ENCODE measurements at regions not wholly inside any gene's neighbourhood (a gene's known extent, or its start where the extent isn't known, plus 50 kb on each side); places are given as distances from the start of the nearest gene placed in this dataset.
"Not testable (repeated sequence)": the region's sequence is repeated elsewhere in the genome, so short reads cannot be mapped to it uniquely, and the experiment has no call there.

DNA sequence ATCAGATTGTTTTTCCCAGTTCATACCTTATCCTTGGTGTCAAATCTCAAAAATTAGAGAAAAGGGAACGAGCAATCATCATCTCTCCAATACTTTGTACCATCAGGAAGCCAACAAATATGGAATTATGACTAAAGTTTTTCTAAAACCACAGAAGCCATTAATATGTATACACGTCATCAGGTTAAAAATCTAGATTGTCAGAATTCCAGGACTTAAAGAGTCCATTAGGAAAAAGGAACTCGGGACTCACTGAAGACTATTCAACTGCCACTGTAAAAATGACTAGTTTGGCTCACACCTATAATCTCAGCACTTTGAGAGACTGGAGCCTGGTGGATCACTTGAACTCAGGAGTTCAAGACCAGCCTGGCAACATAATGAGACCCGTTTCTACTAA lies 344.4 kb upstream of the LRRC4C start:
- Histone ChIP-seq H2AK5ac (ENCODE audit: low read length) (no peak overlapping the region), H3K4me1 (ENCODE audit: control insufficient read depth, low read depth, low read length) (no peaks in the 10 kb centered on the region), H2BK5ac (ENCODE audit: low read length) (no peak overlapping the region), H2BK15ac (replicated peaks; ENCODE audit: low read depth) (no peak overlapping the region), H2BK120ac (ENCODE audit: low read depth, low read length) (no peak overlapping the region), H3K79me2 (ENCODE audit: control insufficient read depth, insufficient read depth, low read length) (no peaks in the 10 kb centered on the region), H4K8ac (ENCODE audit: low read depth, low read length) (no peak overlapping the region), H3K23ac (ENCODE audit: low read length) (no peak overlapping the region), H3K18ac (ENCODE audit: low read length) (no peak overlapping the region), H3K56ac (ENCODE audit: low read length) (no peak overlapping the region), H3K4me2 (ENCODE audit: low read length) (no peak overlapping the region), H3K4ac (ENCODE audit: low read depth, low read length) (no peak overlapping the region), H3K36me3 (ENCODE audit: control insufficient read depth, insufficient read depth, low read length) (no peaks in the 10 kb centered on the region), H4K5ac (ENCODE audit: low read length) (no peak overlapping the region), H3K27ac (ENCODE audit: low read depth, low read length) (no peak overlapping the region), H3K4me3 (ENCODE audit: low read length) (no peak overlapping the region), H3K27me3 (ENCODE audit: insufficient read depth, low read length, poor library complexity) (no peaks in the 10 kb centered on the region), H3K79me1 (ENCODE audit: low read length) (no peaks in the 10 kb centered on the region), H3K9ac (ENCODE audit: low read length) (no peak overlapping the region)
- WGBS (ENCODE audit: extremely low coverage, insufficient coverage, low lambda C conversion rate) = no CpG with 5 or more reads among the region's 4 CpGs
- DNase-seq = no peak

DNA sequence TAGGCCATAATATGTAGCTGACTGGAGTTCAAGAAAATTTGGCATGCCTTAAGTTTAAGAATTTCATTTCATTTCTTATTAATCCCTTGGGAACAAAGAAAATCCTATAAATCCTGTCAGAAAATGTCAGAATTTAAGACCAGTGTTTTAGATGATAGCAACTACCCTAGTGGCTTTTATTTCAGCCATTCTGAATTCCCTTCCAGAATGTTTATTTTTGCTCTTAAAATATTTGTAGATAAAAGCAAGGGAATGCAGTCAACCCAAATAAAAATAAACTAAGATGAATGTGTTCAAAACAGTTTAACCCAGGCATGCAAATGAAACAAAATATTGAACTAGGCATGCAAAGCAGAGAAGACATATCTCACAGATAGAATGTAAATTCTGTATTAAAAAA lies 356.9 kb upstream of the LRRC4C start:
- Histone ChIP-seq H3K27ac (ENCODE audit: low read depth, low read length) (no peak overlapping the region), H3K9ac (ENCODE audit: low read length) (no peak overlapping the region), H3K4me1 (ENCODE audit: control insufficient read depth, low read depth, low read length) (no peaks in the 10 kb centered on the region), H3K56ac (ENCODE audit: low read length) (no peak overlapping the region), H3K4me3 (ENCODE audit: low read length) (no peak overlapping the region), H3K27me3 (ENCODE audit: insufficient read depth, low read length, poor library complexity) (no peaks in the 10 kb centered on the region), H3K4me2 (ENCODE audit: low read length) (no peak overlapping the region), H4K8ac (ENCODE audit: low read depth, low read length) (no peak overlapping the region), H3K79me1 (ENCODE audit: low read length) (no peaks in the 10 kb centered on the region), H2BK120ac (ENCODE audit: low read depth, low read length) (no peak overlapping the region), H3K4ac (ENCODE audit: low read depth, low read length) (no peak overlapping the region), H4K5ac (ENCODE audit: low read length) (no peak overlapping the region), H3K79me2 (ENCODE audit: control insufficient read depth, insufficient read depth, low read length) (no peaks in the 10 kb centered on the region), H3K23ac (ENCODE audit: low read length) (no peak overlapping the region), H2BK5ac (ENCODE audit: low read length) (no peak overlapping the region), H3K36me3 (ENCODE audit: control insufficient read depth, insufficient read depth, low read length) (no peaks in the 10 kb centered on the region), H2BK15ac (replicated peaks; ENCODE audit: low read depth) (no peak overlapping the region), H3K18ac (ENCODE audit: low read length) (no peak overlapping the region), H2AK5ac (ENCODE audit: low read length) (no peak overlapping the region)
- DNase-seq = no peak

DNA sequence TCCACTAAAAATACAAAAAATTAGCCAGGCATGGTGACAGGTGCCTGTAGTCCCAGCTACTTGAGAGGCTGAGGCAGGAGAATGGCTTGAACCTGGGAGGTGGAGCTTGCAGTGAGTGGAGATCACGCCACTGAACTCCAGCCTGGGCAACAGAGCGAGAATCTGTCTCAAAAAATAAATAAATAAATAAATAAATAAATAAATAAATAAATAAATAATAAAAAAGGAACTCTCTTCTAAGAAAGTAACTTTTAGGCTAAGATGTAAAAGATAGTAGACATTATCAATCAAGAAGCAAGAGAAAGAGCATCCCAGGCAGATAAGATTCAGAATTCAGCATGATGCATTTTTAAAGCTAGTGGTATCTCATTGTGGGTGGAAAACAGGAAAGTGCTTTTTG lies 364.8 kb upstream of the LRRC4C start:
- H2AK5ac ChIP-seq (ENCODE audit: low read length); H2BK5ac ChIP-seq (ENCODE audit: low read length); H3K4me1 ChIP-seq (ENCODE audit: control insufficient read depth, low read depth, low read length); H3K4me3 ChIP-seq (ENCODE audit: low read length); H3K18ac ChIP-seq (ENCODE audit: low read length); DNase-seq; H3K27ac ChIP-seq (ENCODE audit: low read depth, low read length); H3K79me2 ChIP-seq (ENCODE audit: control insufficient read depth, insufficient read depth, low read length); H3K27me3 ChIP-seq (ENCODE audit: insufficient read depth, low read length, poor library complexity); H2BK15ac ChIP-seq (replicated peaks; ENCODE audit: low read depth); H3K56ac ChIP-seq (ENCODE audit: low read length); H3K9ac ChIP-seq (ENCODE audit: low read length); H3K4ac ChIP-seq (ENCODE audit: low read depth, low read length); H4K5ac ChIP-seq (ENCODE audit: low read length); H4K8ac ChIP-seq (ENCODE audit: low read depth, low read length); H2BK120ac ChIP-seq (ENCODE audit: low read depth, low read length); H3K23ac ChIP-seq (ENCODE audit: low read length); H3K79me1 ChIP-seq (ENCODE audit: low read length); H3K36me3 ChIP-seq (ENCODE audit: control insufficient read depth, insufficient read depth, low read length); H3K4me2 ChIP-seq (ENCODE audit: low read length): not testable (repeated sequence)
- no CpG with 5 or more reads among the region's 2 CpGs for WGBS (ENCODE audit: extremely low coverage, insufficient coverage, low lambda C conversion rate)

DNA sequence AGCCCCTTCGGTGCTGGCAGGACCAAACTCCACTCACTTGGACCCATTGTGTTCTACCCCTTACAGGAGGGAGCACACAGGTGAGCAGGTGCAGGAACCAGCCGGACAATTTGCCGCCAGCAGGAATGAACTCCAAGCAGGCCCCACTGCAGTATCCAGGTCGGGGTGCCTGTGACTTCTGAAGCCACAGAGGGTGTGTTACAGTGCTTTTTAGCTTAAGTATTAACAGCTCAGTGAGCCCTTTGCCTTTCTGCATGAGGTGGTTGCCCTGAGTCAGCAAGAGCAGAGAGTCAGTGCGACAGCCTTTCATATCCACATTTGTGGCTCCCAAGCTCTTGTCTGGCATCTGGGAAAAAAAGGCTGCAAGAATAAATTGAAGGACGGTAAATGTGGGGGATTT lies 366.6 kb upstream of the LRRC4C start:
- H4K5ac ChIP-seq (ENCODE audit: low read length) = no peak overlapping the region
- H3K23ac ChIP-seq (ENCODE audit: low read length) = no peak overlapping the region
- H2BK120ac ChIP-seq (ENCODE audit: low read depth, low read length) = no peak overlapping the region
- no peak overlapping the region for H3K4me3 ChIP-seq (ENCODE audit: low read length)
- H3K18ac ChIP-seq (ENCODE audit: low read length) = no peak overlapping the region
- H3K27ac ChIP-seq (ENCODE audit: low read depth, low read length) = no peak overlapping the region
- H3K27me3 ChIP-seq (ENCODE audit: insufficient read depth, low read length, poor library complexity) = no peaks in the 10 kb centered on the region
- H2AK5ac ChIP-seq (ENCODE audit: low read length) = no peak overlapping the region
- H3K79me1 ChIP-seq (ENCODE audit: low read length) = no peaks in the 10 kb centered on the region
- no peak overlapping the region for H3K56ac ChIP-seq (ENCODE audit: low read length)
- WGBS (ENCODE audit: extremely low coverage, insufficient coverage, low lambda C conversion rate) = no CpG with 5 or more reads among the region's 6 CpGs
- no peak overlapping the region for H3K9ac ChIP-seq (ENCODE audit: low read length)
- no peak overlapping the region for H2BK15ac ChIP-seq (replicated peaks; ENCODE audit: low read depth)
- H3K4me2 ChIP-seq (ENCODE audit: low read length) = no peak overlapping the region
- H3K36me3 ChIP-seq (ENCODE audit: control insufficient read depth, insufficient read depth, low read length) = no peaks in the 10 kb centered on the region
- no peaks in the 10 kb centered on the region for H3K79me2 ChIP-seq (ENCODE audit: control insufficient read depth, insufficient read depth, low read length)
- H4K8ac ChIP-seq (ENCODE audit: low read depth, low read length) = no peak overlapping the region
- no peak for DNase-seq
- no peaks in the 10 kb centered on the region for H3K4me1 ChIP-seq (ENCODE audit: control insufficient read depth, low read depth, low read length)
- H3K4ac ChIP-seq (ENCODE audit: low read depth, low read length) = no peak overlapping the region
- H2BK5ac ChIP-seq (ENCODE audit: low read length) = no peak overlapping the region

DNA sequence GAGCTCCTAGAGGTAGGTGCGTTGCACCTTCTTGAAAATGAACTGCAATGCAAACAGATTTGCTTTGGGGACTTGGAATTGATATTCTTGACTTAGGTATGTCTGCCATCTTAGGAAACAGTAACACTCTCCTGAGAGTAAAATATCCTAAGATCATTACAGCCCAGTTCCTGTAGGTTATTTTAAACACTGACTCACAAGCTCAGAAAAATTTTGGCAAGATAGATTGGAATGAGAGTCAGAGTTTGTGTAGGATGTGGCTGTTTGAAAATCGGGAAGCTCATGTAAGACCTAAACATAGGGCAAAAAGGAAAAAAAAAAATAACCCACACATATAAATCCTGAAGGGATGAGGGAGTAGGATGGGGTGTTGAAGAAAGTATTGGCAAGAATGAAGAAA lies 377.0 kb upstream of the LRRC4C start:
- WGBS (ENCODE audit: extremely low coverage, insufficient coverage, low lambda C conversion rate) = no CpG with 5 or more reads among the region's 2 CpGs
- Histone ChIP-seq H4K8ac (ENCODE audit: low read depth, low read length) (no peak overlapping the region), H3K27me3 (ENCODE audit: insufficient read depth, low read length, poor library complexity) (no peaks in the 10 kb centered on the region), H3K79me1 (ENCODE audit: low read length) (no peaks in the 10 kb centered on the region), H2AK5ac (ENCODE audit: low read length) (no peak overlapping the region), H3K23ac (ENCODE audit: low read length) (no peak overlapping the region), H2BK120ac (ENCODE audit: low read depth, low read length) (no peak overlapping the region), H3K4me1 (ENCODE audit: control insufficient read depth, low read depth, low read length) (no peaks in the 10 kb centered on the region), H3K4me2 (ENCODE audit: low read length) (no peak overlapping the region), H2BK15ac (replicated peaks; ENCODE audit: low read depth) (no peak overlapping the region), H3K79me2 (ENCODE audit: control insufficient read depth, insufficient read depth, low read length) (no peaks in the 10 kb centered on the region), H3K4me3 (ENCODE audit: low read length) (no peak overlapping the region), H2BK5ac (ENCODE audit: low read length) (no peak overlapping the region), H3K4ac (ENCODE audit: low read depth, low read length) (no peak overlapping the region), H4K5ac (ENCODE audit: low read length) (no peak overlapping the region), H3K27ac (ENCODE audit: low read depth, low read length) (no peak overlapping the region), H3K36me3 (ENCODE audit: control insufficient read depth, insufficient read depth, low read length) (no peaks in the 10 kb centered on the region), H3K9ac (ENCODE audit: low read length) (no peak overlapping the region), H3K56ac (ENCODE audit: low read length) (no peak overlapping the region), H3K18ac (ENCODE audit: low read length) (no peak overlapping the region)
- DNase-seq = no peak

DNA sequence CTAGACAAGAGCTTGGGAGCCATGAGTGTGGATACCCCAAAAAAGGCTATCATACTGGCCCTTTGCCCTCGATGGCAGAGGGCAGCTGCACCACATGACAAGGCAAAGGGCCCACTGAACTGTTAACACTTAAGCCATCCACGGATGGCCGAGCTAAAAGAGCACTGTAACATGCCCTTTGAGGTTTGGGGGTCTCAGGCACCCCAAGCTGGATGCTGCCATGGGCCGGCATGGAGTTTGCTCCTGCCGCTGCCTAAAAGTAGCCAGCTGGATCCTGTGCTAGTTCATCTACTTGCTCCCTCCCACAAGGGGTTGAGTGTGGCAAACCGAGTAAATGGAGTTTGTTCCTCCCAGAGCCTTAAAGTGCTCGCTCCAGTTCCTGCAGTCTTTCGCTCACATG lies 383.2 kb upstream of the LRRC4C start:
- no peak overlapping the region for H3K27ac ChIP-seq (ENCODE audit: low read depth, low read length)
- no peak overlapping the region for H3K4me2 ChIP-seq (ENCODE audit: low read length)
- no peak overlapping the region for H4K5ac ChIP-seq (ENCODE audit: low read length)
- no peak overlapping the region for H3K18ac ChIP-seq (ENCODE audit: low read length)
- H2AK5ac ChIP-seq (ENCODE audit: low read length) = no peak overlapping the region
- H3K79me2 ChIP-seq (ENCODE audit: control insufficient read depth, insufficient read depth, low read length) = no peaks in the 10 kb centered on the region
- H3K9ac ChIP-seq (ENCODE audit: low read length) = no peak overlapping the region
- H3K27me3 ChIP-seq (ENCODE audit: insufficient read depth, low read length, poor library complexity) = no peaks in the 10 kb centered on the region
- no peak overlapping the region for H4K8ac ChIP-seq (ENCODE audit: low read depth, low read length)
- H3K36me3 ChIP-seq (ENCODE audit: control insufficient read depth, insufficient read depth, low read length) = no peaks in the 10 kb centered on the region
- H3K4me1 ChIP-seq (ENCODE audit: control insufficient read depth, low read depth, low read length) = no peaks in the 10 kb centered on the region
- H3K79me1 ChIP-seq (ENCODE audit: low read length) = no peaks in the 10 kb centered on the region
- H3K4ac ChIP-seq (ENCODE audit: low read depth, low read length) = no peak overlapping the region
- H2BK120ac ChIP-seq (ENCODE audit: low read depth, low read length) = no peak overlapping the region
- H3K4me3 ChIP-seq (ENCODE audit: low read length) = no peak overlapping the region
- H3K23ac ChIP-seq (ENCODE audit: low read length) = no peak overlapping the region
- H2BK15ac ChIP-seq (replicated peaks; ENCODE audit: low read depth) = no peak overlapping the region
- no peak for DNase-seq
- H3K56ac ChIP-seq (ENCODE audit: low read length) = no peak overlapping the region
- no peak overlapping the region for H2BK5ac ChIP-seq (ENCODE audit: low read length)
- WGBS (ENCODE audit: extremely low coverage, insufficient coverage, low lambda C conversion rate) = no CpG with 5 or more reads among the region's 8 CpGs
